ENCODE measurements at regions not wholly inside any gene's neighbourhood (a gene's known extent, or its start where the extent isn't known, plus 50 kb on each side); places are given as distances from the start of the nearest gene placed in this dataset.

DNA sequence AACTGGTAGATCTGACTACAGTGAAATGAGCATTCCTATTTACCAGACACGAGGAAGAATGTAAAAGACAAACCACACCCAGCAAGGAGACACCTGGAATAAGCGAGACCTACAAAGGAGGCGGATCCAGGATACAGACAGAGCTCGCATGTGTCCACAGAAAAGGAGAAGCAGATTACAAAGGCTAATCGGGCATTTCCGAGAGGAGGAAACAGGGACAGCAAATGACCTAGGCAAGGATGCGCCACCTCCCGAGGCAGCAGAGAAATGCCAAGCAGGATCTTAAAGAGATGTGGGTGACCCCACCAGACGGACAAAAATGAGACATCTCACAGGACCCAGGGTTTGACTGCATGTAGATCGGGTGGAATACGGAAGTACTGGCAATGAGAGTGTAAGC lies 63.2 kb upstream of the IQSEC1 start:
- no peak for TF ChIP-seq POLR2A (IDR thresholded peaks at IDR 0.05; ENCODE audit: low read length)
- no peak for TF ChIP-seq GATA1 (IDR thresholded peaks at IDR 0.05; ENCODE audit: low read depth, low read length)
